Tibial artery (tissue), 4 donors: ENCODE measurements at regions not wholly inside any gene's neighbourhood (a gene's known extent, or its start where the extent isn't known, plus 50 kb on each side); places are given as distances from the start of the nearest gene placed in this dataset.

Experiments
- DNase-seq, 2 donors: peaks; one replicate each; pipeline ENCODE4 v3.0.0-alpha.2; 2019
- H3K27ac ChIP-seq, 2 donors: fragments of 200-600 bp; sonication (generic) in 1 of 2; 1 replicate in 1 of 2; 2 replicates in 1 of 2; pipeline ENCODE4 v1.5.1; 2018 to 2019; ENCODE audit warnings: mild to moderate bottlenecking in 1 of 2
- H3K27me3 ChIP-seq, 2 donors: fragments of 200-600 bp; sonication (generic) in 1 of 2; one replicate each; pipeline versions ENCODE4 v1.5.1 to v1.6.0; 2016 to 2019
- H3K36me3 ChIP-seq, 3 donors: fragments of 200-600 bp; sonication (generic) in 2 of 3; one replicate each; pipeline ENCODE4 v1.5.1; 2016 to 2019; ENCODE audit warnings: mild to moderate bottlenecking in 2 of 3
- H3K4me1 ChIP-seq, 4 donors: fragments of 200-600 bp; sonication (generic) in 2 of 4; 1 replicate in 3 of 4; 2 replicates in 1 of 4; pipeline ENCODE4 v1.5.1; 2016 to 2019
- H3K4me3 ChIP-seq, 2 donors: fragments of 200-600 bp; sonication (generic) in 1 of 2; 1 replicate in 1 of 2; 2 replicates in 1 of 2; pipeline ENCODE4 v1.5.1; 2018 to 2019; ENCODE audit warnings: mild to moderate bottlenecking in 2 of 2
- H3K9me3 ChIP-seq, 3 donors: fragments of 200-600 bp; sonication (generic) in 1 of 3; one replicate each; pipeline ENCODE4 v1.5.1; 2016 to 2019
- CTCF ChIP-seq, 2 experiments: fragments of 200-600 bp in 1 of 2; fragments of 450-650 bp in 1 of 2; IDR thresholded peaks; one replicate each; pipeline ENCODE4 v1.5.1; 2017 to 2019; ENCODE audit warnings: antibody characterized with exemption in 2 of 2, mild to moderate bottlenecking in 1 of 2, moderate library complexity in 1 of 2
- intact Hi-C: fragments of 100-400 bp; cut with DNase I; formaldehyde crosslinking; loops from one replicate; pipeline ENCODE4 v1.15.0; 2023; ENCODE audit warnings: low total_unique reads

DNA sequence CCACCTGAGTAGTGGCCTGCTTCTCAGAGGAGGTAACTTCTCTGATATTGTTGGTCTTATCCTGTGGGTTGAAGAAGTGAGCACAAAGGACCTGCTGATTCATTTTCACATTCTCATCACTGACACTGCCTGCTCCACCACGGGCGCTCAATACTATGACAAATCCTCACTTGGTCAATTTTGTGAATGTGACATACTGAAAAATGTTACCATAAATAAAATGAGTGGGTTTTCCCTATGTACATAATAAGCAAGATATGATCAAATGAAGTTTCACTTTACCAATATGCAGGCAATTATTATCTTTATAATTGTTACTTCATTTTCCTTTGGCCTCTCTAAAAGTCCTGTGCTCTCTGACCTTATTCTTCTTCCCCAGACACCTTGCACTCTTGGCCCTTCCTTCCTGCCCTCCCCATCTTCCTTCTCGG lies 71.5 kb upstream of the RIPOR2 start:
- H3K4me3 ChIP-seq = no peak overlapping the region
- H3K4me1 ChIP-seq = peaks cover 0 to 28% (median 9%) of the 10 kb centered on the region in 4 donors

DNA sequence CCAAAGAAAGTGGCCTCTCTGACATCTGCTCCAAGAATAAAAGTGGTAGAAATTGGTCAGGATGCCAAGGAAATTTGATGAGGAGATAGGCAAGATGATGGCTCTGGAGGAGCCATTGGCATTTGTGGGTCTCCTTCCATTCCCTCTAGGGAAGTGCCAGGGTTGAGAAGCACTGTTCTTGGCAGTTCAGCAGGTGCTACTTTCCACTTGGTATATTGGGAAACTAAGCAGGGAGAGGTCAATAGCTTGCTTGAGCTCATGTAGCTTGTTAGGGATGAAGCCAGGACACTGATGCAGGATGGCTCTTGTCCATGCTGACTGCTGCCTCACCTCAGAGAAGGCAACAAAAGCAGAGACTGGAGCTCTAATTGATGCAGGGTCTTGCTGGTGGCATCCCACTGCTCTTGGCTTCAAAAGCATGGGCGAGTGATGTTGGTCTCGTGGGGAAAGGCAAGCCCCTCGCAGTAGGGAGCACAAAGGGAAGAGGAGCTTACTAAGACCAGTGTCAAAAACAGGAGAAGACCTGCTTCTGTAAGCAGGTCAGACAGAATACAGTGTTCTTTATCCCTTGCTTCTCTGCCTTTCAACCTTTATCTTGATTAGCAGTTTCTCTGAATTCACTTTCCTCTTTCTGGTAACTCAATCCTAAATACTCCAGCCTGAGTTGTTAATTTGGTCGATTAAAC lies 73.1 kb upstream of the RIPOR2 start:
- Histone ChIP-seq H3K27me3 (no peaks in the 10 kb centered on the region), H3K9me3 (no peaks in the 10 kb centered on the region), H3K4me3 (no peak overlapping the region), H3K36me3 (no peaks in the 10 kb centered on the region), H3K27ac (no peak overlapping the region), H3K4me1 (peaks cover 0 to 22% (median 9%) of the 10 kb centered on the region in 4 donors)
- no peak for DNase-seq
- no peak for TF ChIP-seq CTCF (IDR thresholded peaks at IDR 0.05)
- intact Hi-C loops = no loop called here

More for the DNA sequence above, 71.5 kb upstream of the RIPOR2 start:
- Histone ChIP-seq H3K27me3 (no peaks in the 10 kb centered on the region), H3K36me3 (no peaks in the 10 kb centered on the region), H3K9me3 (no peaks in the 10 kb centered on the region), H3K27ac (peak overlapping the region; percentile 25 to 27)
- DNase-seq = no peak
- no peak for TF ChIP-seq CTCF (IDR thresholded peaks at IDR 0.05)
- intact Hi-C loops = no loop called here

DNA sequence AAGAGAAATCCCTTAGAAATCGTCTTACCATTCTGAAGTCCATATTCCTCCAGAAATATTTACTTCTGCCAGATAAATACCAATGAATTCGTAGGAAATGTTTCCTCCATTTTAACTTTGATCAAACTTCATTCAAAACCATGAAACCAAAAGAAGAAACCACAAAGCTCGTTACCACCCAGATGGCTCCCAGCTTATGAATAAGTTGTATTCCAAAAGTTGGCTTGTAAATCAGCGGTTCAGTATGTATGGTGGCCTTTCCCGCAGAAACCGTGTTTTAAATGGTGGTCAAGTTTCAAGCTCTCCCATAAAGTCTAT lies 73.6 kb upstream of the RIPOR2 start:
- Histone ChIP-seq H3K27ac (no peak overlapping the region), H3K4me1 (peaks cover 0 to 22% (median 9%) of the 10 kb centered on the region in 4 donors), H3K4me3 (no peak overlapping the region), H3K9me3 (no peaks in the 10 kb centered on the region), H3K36me3 (no peaks in the 10 kb centered on the region), H3K27me3 (no peaks in the 10 kb centered on the region)
- no peak for DNase-seq
- no peak for TF ChIP-seq CTCF (IDR thresholded peaks at IDR 0.05)
- intact Hi-C loops = no loop called here

DNA sequence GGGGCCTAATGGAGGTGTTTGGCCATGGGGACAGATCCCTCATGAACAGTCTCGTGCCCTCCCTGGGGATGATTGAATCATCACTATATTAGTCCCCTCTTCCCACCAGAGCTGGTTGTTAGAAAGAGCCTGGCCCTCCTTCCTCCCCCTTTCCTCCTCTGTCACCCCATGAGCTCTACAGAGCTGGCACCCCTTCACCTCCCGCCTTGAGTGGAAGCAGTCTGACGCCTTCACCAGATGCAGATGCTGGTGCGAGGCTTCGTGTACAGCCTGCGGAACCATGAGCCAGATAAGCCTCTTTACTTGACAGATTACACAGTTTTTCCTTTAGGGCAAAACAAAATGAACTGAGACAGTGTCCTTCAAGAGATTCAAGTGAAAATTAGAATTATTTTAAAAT lies 74.4 kb upstream of the RIPOR2 start:
- Histone ChIP-seq H3K36me3 (no peaks in the 10 kb centered on the region), H3K9me3 (no peaks in the 10 kb centered on the region), H3K27me3 (no peaks in the 10 kb centered on the region), H3K27ac (no peak overlapping the region), H3K4me1 (peaks cover 0 to 28% (median 9%) of the 10 kb centered on the region in 4 donors), H3K4me3 (no peak overlapping the region)
- TF ChIP-seq CTCF (IDR thresholded peaks at IDR 0.05) = no peak
- intact Hi-C loops = no loop called here
- DNase-seq = no peak

DNA sequence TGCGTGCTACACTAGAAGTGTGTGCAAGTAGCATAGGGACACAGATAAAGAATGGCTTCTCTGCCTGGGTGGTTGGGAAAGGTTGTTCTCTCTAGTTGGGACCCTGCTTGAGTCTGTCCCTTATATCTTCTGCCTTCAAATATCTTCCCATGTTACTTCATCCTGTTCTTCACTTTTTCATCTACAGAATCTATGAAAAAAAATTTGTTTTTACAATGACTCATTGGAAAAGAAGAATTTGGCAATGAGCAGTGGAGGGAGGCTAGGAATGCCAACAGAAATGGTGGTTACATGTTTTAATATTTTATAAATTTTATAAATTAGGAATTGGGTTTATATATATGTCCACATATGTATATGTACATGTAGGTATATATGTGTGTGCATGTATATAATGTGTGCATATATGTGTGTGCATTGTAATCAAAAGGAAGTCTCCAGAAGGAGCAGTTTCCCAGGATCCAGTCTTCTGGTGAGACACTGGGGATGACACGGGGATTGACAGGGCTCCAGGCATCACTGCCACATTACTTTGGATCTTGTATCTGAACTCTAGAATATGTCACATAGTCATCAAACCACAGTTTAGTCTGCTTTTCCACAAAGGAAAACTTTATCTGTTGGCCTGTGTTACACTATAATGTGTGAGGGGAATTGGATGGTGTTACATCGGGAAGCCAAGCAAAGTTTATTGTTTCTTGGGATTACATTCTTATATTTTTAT lies 75.3 kb upstream of the RIPOR2 start:
- Histone ChIP-seq H3K4me3 (no peak overlapping the region), H3K27me3 (no peaks in the 10 kb centered on the region), H3K4me1 (peaks cover 0 to 31% (median 9%) of the 10 kb centered on the region in 4 donors), H3K27ac (no peak overlapping the region), H3K36me3 (no peaks in the 10 kb centered on the region), H3K9me3 (no peaks in the 10 kb centered on the region)
- intact Hi-C loops = no loop called here
- no peak for DNase-seq
- TF ChIP-seq CTCF (IDR thresholded peaks at IDR 0.05) = no peak
